KMS-11 (cell line): ENCODE measurements at regions not wholly inside any gene's neighbourhood (a gene's known extent, or its start where the extent isn't known, plus 50 kb on each side); places are given as distances from the start of the nearest gene placed in this dataset.

Experiments
- H2AFZ ChIP-seq: fragments of 200-600 bp; sonication (generic); 2 replicates; pipeline ENCODE4 v1.6.1; 2016; ENCODE audit warnings: antibody characterized with exemption, mixed run types, low read depth
- H3K27ac ChIP-seq: fragments of 200-600 bp; sonication (generic); 2 replicates; pipeline ENCODE4 v1.6.1; 2016; ENCODE audit warnings: mild to moderate bottlenecking, mixed run types
- H3K27me3 ChIP-seq: fragments of 200-600 bp; sonication (generic); 2 replicates; pipeline ENCODE4 v1.6.1; 2017; ENCODE audit warnings: mild to moderate bottlenecking, low read depth, mixed run types, moderate library complexity; ENCODE audit not compliant: insufficient read depth
- H3K36me3 ChIP-seq: fragments of 200-600 bp; sonication (generic); 2 replicates; pipeline ENCODE4 v1.6.1; 2017; ENCODE audit warnings: mild to moderate bottlenecking, mixed run types; ENCODE audit not compliant: insufficient read depth
- H3K4me1 ChIP-seq: fragments of 200-600 bp; sonication (generic); 2 replicates; pipeline ENCODE4 v1.6.1; 2016; ENCODE audit warnings: mild to moderate bottlenecking, low read depth, mixed run types; ENCODE audit not compliant: poor library complexity, severe bottlenecking
- H3K4me2 ChIP-seq: fragments of 200-600 bp; sonication (generic); 2 replicates; pipeline ENCODE4 v1.7.0; 2016; ENCODE audit warnings: mild to moderate bottlenecking, mixed run types
- H3K4me3 ChIP-seq: fragments of 200-600 bp; sonication (generic); IDR thresholded peaks from 2 replicates; pipeline ENCODE4 v1.6.1; 2017; ENCODE audit warnings: low read depth, low read length, mixed read lengths; ENCODE audit not compliant: insufficient read depth
- H3K79me2 ChIP-seq: fragments of 200-600 bp; sonication (generic); 2 replicates; pipeline ENCODE4 v1.6.1; 2016; ENCODE audit warnings: low read depth, mixed run types; ENCODE audit not compliant: insufficient read depth
- H3K9ac ChIP-seq: fragments of 200-600 bp; sonication (generic); 2 replicates; pipeline ENCODE4 v1.6.1; 2016; ENCODE audit warnings: mild to moderate bottlenecking, mixed run types
- H4K20me1 ChIP-seq: fragments of 200-600 bp; sonication (generic); 2 replicates; pipeline ENCODE4 v1.6.1; 2016; ENCODE audit warnings: mild to moderate bottlenecking, mixed run types; ENCODE audit not compliant: insufficient read depth
- CTCF ChIP-seq: fragments of 200-600 bp; sonication (generic); conservative IDR thresholded peaks from 2 replicates; pipeline ENCODE4 v1.6.1; 2017; ENCODE audit warnings: low read depth, mild to moderate bottlenecking, antibody characterized with exemption, low read length, moderate library complexity, mixed read lengths

- no peak overlapping the region for H3K4me2 ChIP-seq
- no peaks in the 10 kb centered on the region for H3K4me1 ChIP-seq
- H3K4me3 ChIP-seq = no peak overlapping the region
- no peak overlapping the region for H3K27ac ChIP-seq
- H3K9ac ChIP-seq = no peak overlapping the region
- H4K20me1 ChIP-seq = no peaks in the 10 kb centered on the region
- H3K27me3 ChIP-seq = no peaks in the 10 kb centered on the region
- no peak overlapping the region for H2AFZ ChIP-seq
- H3K79me2 ChIP-seq = no peaks in the 10 kb centered on the region
- no peak for TF ChIP-seq CTCF
- H3K36me3 ChIP-seq = no peaks in the 10 kb centered on the region
These were observed 466.5 kb downstream of the TXNL1 start for GRCh38 chr18:56171848-56172247.

- Histone ChIP-seq H3K9ac (no peak overlapping the region), H3K27ac (no peak overlapping the region), H3K4me2 (no peak overlapping the region), H3K79me2 (no peaks in the 10 kb centered on the region), H2AFZ (no peak overlapping the region), H3K4me3 (no peak overlapping the region), H3K27me3 (no peaks in the 10 kb centered on the region), H3K4me1 (no peaks in the 10 kb centered on the region), H3K36me3 (no peaks in the 10 kb centered on the region), H4K20me1 (no peaks in the 10 kb centered on the region)
- TF ChIP-seq CTCF = no peak
These were observed 470.2 kb downstream of the TXNL1 start for GRCh38 chr18:56168049-56168781.

GRCh38 chr18:56167366-56167765 lies 471.0 kb downstream of the TXNL1 start:
- Histone ChIP-seq H3K27me3 (no peaks in the 10 kb centered on the region), H3K9ac (no peak overlapping the region), H3K27ac (no peak overlapping the region), H3K79me2 (no peaks in the 10 kb centered on the region), H3K4me2 (no peak overlapping the region), H3K4me3 (no peak overlapping the region), H3K36me3 (no peaks in the 10 kb centered on the region), H2AFZ (no peak overlapping the region), H4K20me1 (no peaks in the 10 kb centered on the region), H3K4me1 (no peaks in the 10 kb centered on the region)
- TF ChIP-seq CTCF = no peak

- H3K27me3 ChIP-seq = no peaks in the 10 kb centered on the region
- no peaks in the 10 kb centered on the region for H3K36me3 ChIP-seq
- no peak for TF ChIP-seq CTCF
- no peak overlapping the region for H3K4me3 ChIP-seq
- no peak overlapping the region for H2AFZ ChIP-seq
- H4K20me1 ChIP-seq = no peaks in the 10 kb centered on the region
- H3K79me2 ChIP-seq = no peaks in the 10 kb centered on the region
- H3K4me1 ChIP-seq = no peaks in the 10 kb centered on the region
- no peak overlapping the region for H3K27ac ChIP-seq
- no peak overlapping the region for H3K9ac ChIP-seq
- H3K4me2 ChIP-seq = no peak overlapping the region
These were observed 471.5 kb downstream of the TXNL1 start for GRCh38 chr18:56166914-56167313.
